EH (cell line): ENCODE measurements at regions not wholly inside any gene's neighbourhood (a gene's known extent, or its start where the extent isn't known, plus 50 kb on each side); places are given as distances from the start of the nearest gene placed in this dataset.

Experiments used
- DNase-seq: peaks from one replicate; pipeline ENCODE4 v3.0.0-alpha.2; 2015; ENCODE audit warnings: low read depth

GRCh38 chr9:120001536-120001935 lies 578.4 kb downstream of the CDK5RAP2 start:
- no peak for DNase-seq

DNA sequence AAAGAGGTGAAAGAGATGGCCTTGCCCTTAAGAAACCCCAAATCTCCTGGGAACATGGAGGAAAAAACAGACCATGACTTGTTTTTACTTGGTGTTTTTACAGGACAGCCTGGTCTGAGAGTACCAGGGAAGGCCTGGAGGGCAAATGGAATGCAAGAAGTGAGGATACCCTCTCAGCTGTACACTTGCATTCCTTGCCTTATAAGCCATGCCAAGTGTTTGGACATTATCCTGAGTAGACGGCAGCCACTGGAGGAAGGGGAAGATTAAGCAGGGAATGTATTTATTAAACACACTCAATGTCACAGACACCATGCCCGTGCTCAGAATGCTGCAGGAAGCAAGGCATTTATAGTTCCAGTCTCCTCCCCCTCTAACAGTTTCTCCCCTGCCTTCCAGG lies 581.4 kb downstream of the CDK5RAP2 start:
- DNase-seq = peak; percentile 1

DNA sequence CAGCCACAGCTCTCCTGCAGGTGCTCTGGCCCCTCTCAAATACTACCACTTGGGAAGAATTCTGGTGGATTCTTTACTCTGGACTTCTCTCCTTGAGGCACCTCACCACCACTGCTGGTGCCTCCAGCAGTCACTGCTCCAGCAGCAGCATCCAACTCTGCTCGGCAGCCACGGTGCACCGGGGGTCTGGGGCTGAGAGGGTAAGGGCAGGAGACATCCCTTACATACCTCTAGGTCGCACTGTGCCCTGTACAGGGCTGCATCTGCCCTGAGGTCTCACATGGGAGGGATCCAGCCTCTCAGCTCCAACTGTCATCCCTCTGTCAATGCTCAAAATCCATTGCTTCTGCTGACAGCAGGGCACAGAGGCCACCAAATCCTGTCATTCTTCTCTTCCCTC lies 588.2 kb downstream of the CDK5RAP2 start:
- DNase-seq = no peak

GRCh38 chr9:119986713-119987112 lies 593.3 kb downstream of the CDK5RAP2 start:
- no peak for DNase-seq

DNA sequence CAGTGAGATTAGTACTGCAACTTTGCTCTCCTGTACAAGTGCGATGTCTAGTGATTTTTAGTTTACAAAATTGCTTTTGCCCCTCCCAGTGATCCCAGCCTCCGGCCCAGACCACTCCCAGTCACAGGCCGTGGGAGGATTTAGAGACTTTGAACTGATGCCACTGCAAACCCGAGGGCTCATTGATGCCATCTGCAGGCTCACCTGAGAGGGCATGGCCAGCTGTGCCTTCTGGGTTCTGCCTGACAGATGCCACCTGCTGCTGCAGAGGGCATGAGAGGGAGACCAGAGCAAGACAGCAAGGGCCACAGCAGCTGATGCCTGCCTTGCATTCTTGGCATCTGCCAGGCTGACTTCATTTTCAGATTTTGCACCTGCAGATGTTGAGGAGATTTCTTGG lies 593.8 kb downstream of the CDK5RAP2 start:
- no peak for DNase-seq

- DNase-seq = no peak
Observed at GRCh38 chr9:119974026-119974425, 604.8 kb upstream of the BRINP1 start.

DNA sequence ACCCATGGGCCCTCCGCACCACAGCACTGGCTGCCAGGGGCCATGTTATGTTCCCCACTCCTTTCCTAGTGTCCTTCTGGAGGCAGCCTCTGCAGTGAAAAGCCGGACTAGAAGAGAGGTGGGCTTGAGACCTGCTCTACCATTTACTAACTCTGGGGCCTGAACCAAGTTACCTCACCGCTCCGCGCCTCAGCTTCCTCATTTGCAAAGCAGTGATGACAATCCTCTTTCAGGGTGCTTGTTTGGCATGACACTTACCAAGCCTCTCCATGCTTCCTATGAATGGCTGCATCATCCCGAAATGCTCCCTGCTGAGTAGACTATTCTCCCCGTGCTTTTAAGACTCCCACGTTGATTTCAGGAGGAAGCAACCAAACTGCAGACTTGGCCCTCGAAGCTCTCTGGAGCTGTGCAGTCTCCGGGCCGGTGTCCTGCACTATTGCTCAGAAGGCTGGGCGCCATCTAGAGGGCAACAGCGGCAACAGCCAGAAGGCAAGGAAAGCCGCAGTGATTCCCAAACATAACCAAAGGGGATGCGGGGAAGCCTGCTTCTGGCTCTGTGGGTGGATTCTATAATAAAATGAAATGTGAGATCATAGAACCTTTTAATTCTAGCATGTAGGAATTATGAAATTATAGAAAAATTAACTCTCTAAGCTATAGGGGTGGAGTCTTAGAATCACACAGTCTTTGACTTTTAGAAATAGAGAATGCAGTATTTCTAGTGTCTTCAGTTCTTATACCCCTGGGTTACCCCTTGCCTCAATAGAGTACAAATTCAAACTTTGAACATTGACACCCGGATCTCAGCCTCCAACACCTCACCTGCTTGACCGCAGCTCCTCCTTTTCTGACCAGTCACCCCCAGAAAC lies 599.8 kb upstream of the BRINP1 start:
- peak; percentile 81 for DNase-seq

DNA sequence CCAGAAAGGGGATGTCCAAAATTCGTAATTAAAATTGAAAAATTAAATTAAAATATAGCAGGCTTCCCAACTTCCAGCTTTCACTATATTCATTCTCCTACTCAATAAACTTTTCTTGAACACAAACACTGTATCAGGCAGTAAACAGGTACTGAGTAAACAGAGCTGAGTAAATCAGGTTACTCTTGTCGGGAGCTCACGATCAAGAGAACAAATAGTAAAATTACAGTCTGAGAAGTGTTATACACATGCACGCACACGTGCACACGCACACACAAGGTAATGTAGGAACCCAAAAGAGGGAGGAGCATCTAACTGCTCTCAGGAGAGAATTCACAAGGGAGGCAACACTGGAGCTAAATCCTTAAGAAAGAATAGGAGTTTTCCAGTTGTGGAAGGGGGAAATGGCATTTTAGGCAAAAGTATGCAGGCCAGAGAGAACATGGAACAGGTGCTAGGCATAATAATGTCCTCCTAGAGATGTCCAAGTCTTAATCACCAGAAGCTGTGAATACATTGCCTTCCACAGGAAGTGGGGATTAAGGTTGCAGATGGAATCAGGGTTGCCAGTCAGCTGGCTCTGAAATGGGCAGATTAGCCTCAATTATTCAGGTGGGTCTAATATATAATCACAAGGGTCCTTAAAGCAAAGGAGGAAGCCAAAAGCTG lies 598.8 kb upstream of the BRINP1 start:
- DNase-seq = no peak

- peak; percentile 97 for DNase-seq
Observed at GRCh38 chr9:119963798-119964372, 594.6 kb upstream of the BRINP1 start.

- DNase-seq = peak; percentile 96
Observed at GRCh38 chr9:119963258-119963797, 594.1 kb upstream of the BRINP1 start.

DNA sequence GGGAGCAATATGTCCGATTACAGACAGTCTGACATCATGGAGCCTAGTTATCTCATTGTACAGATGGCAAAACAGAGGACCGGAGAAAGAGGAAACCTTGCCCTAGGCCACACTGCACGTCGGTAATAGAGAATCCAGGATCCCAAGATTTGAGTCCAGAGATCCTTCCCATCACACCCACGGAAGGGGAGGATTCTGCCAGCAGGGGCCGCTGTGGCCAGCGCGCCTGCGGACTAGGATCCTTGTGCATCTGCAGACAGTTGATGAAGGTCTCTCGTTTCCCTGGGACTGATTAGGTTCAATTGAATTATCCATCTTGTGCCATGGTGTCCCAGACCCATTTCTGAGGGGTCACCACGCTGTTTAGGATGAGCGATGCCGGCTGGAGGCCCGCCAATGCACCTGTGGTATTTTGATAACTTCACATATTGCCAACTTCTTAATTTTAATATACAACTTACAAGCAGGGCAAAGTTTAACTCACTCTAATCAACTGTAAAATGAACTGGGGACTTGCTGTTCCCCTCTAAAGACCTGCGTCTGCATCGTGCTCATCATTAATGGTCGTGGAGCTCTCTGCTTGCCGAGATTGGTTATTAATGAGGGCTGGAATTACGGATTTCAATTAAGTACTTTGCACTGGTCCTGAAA lies 592.7 kb upstream of the BRINP1 start:
- peak; percentile 45 for DNase-seq

GRCh38 chr9:119959846-119960545 lies 590.8 kb upstream of the BRINP1 start:
- DNase-seq = no peak

DNA sequence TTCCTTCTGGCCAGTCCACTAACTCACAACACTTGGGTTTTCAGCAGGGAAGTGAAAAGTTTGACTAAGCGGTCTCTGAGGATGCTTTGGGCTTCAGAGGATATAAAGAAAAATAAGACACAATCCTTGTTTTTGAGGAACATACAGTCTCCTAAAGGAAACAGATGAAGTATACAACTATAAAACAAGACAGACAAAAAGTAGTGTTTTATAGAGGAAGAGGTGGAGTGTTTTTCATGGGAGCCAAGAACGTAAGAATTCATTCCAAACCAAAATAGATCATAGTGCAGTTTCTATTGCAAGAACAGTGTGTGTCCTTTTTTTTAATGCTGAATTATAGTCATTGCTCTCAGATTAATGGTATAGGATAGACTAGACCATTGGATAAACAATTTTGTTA lies 586.9 kb upstream of the BRINP1 start:
- DNase-seq = peak; percentile 47

GRCh38 chr9:119955276-119955675 lies 586.0 kb upstream of the BRINP1 start:
- peak; percentile 76 for DNase-seq

DNA sequence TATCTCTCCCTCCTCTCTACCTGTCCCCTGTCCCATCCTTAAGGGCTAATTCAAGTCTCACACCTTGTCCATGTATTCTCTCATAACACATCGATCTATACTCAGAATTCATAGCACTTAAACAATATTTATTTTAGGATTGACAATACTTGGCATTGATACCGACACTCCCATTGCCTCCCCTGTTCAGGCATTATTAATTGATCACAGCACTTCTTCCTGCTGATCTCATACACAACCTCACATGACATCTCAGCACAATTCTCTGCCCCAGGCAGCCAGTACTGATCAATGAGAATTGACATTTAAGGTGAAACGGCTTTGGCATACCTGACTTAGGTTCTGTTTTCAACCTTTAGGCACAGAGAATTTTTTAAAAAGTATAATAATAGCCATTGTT lies 582.4 kb upstream of the BRINP1 start:
- DNase-seq = no peak

- peak; percentile 96 for DNase-seq
Observed at GRCh38 chr9:119951090-119951489, 581.9 kb upstream of the BRINP1 start.

GRCh38 chr9:119945686-119946085 lies 576.5 kb upstream of the BRINP1 start:
- DNase-seq = no peak

DNA sequence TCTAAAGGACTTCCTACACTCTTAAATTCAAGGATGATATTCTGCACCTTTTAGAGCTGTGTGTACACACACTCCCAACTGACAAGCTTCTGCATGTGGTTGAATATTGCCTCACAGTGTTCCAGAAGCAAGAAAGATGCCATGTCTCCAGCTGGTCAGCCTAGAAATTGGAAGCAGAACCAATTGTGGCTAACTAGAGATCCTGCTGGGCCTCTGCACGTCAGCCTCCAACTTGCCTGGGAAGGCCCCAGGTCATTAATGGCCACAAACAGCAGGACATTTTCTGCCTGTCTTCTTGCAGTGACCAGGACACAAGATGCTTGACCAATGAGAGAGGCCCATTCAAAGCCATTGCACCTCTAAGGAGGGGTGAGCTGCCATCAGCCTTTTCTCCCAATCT lies 571.9 kb upstream of the BRINP1 start:
- no peak for DNase-seq

GRCh38 chr9:119938871-119939270 lies 569.6 kb upstream of the BRINP1 start:
- DNase-seq = peak; percentile 14

GRCh38 chr9:119934497-119934896 lies 565.3 kb upstream of the BRINP1 start:
- no peak for DNase-seq

DNA sequence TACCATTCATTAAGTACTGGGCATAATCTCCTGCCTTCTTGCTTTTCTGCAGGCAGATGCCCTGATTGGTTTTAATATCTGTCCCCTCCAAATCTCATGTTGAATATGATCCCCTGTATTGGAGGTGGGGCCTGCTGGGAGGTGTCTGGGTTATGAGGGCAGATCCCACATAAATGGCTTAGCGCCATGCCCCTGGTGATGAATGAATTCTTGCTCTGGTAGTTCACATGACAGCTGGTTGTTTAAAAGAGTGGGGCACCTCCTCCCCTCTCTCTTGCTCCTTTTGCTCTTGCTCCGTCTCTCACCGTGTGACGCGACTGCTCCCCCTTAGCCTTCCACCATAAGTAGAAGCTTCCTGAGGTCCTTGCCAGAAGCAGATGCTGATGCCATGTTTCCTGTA lies 564.0 kb upstream of the BRINP1 start:
- DNase-seq = no peak

DNA sequence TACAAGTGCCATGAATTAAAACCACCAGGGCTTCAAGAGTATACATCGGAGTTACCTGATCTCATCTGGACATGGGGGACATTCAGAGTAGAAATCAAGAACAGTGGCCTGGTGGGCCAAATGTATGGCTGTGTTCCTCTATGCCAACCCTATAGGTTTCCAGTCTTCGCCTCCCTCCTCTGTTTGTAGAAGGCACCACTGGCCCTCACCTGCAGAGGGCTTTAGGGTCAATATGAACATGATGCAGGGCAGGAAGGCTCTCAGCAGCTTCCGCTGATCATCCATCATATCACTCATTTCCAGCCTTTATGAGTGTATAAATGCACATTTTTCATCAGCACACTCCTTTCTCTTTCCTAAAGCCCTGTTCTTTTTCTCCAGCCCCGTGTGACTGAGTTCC lies 555.5 kb upstream of the BRINP1 start:
- DNase-seq = no peak
